H9 (cell line): ENCODE measurements at regions not wholly inside any gene's neighbourhood (a gene's known extent, or its start where the extent isn't known, plus 50 kb on each side); places are given as distances from the start of the nearest gene placed in this dataset.

Experiments
- DNase-seq: peaks from one replicate; pipeline ENCODE4 v3.0.0-alpha.2; 2017
- H2AFZ ChIP-seq: one replicate; pipeline ENCODE4 v1.6.1; 2013; ENCODE audit warnings: mild to moderate bottlenecking, low read length, control low read depth, moderate library complexity
- H2AK5ac ChIP-seq: 2 replicates; pipeline ENCODE4 v1.6.1; 2013; ENCODE audit warnings: low read length, control low read depth, mixed read lengths; ENCODE audit not compliant: insufficient read length
- H2BK120ac ChIP-seq: one replicate; pipeline ENCODE4 v1.6.1; 2013; ENCODE audit warnings: low read depth, mild to moderate bottlenecking, low read length, control low read depth, inconsistent platforms; ENCODE audit not compliant: poor library complexity, severe bottlenecking
- H2BK12ac ChIP-seq: 2 replicates; pipeline ENCODE4 v1.6.1; 2013; ENCODE audit warnings: low read length, control low read depth, mixed read lengths, low read depth; ENCODE audit not compliant: insufficient read length
- H2BK15ac ChIP-seq: 2 replicates; pipeline ENCODE4 v1.6.1; 2013; ENCODE audit warnings: low read depth, low read length, control low read depth
- H2BK20ac ChIP-seq: one replicate; pipeline ENCODE4 v1.6.1; 2013; ENCODE audit warnings: low read depth, mild to moderate bottlenecking, low read length, control low read depth, inconsistent platforms; ENCODE audit not compliant: poor library complexity, severe bottlenecking
- H2BK5ac ChIP-seq: 2 replicates; pipeline ENCODE4 v1.6.1; 2013; ENCODE audit warnings: low read length, control low read depth, mixed read lengths; ENCODE audit not compliant: insufficient read length
- H3K14ac ChIP-seq: 2 replicates; pipeline ENCODE4 v1.6.1; 2013; ENCODE audit warnings: low read length, control low read depth; ENCODE audit not compliant: insufficient read depth
- H3K18ac ChIP-seq: 2 replicates; pipeline ENCODE4 v1.6.1; 2013; ENCODE audit warnings: low read depth, mild to moderate bottlenecking, mixed read lengths, low read length, control low read depth; ENCODE audit not compliant: insufficient read length
- H3K23ac ChIP-seq: 2 replicates; pipeline ENCODE4 v1.6.1; 2013; ENCODE audit warnings: low read length, control low read depth, mixed read lengths, low read depth; ENCODE audit not compliant: insufficient read length
- H3K23me2 ChIP-seq: 2 replicates; pipeline ENCODE4 v1.6.1; 2013; ENCODE audit warnings: low read depth, mild to moderate bottlenecking, mixed read lengths, low read length, control low read depth; ENCODE audit not compliant: insufficient read length, poor library complexity, severe bottlenecking
- H3K27ac ChIP-seq: 2 replicates; pipeline ENCODE4 v1.5.1; 2013; ENCODE audit warnings: low read length, control low read depth, mixed read lengths, low read depth; ENCODE audit not compliant: insufficient read length
- H3K27me3 ChIP-seq: 2 replicates; pipeline ENCODE4 v1.6.1; 2013; ENCODE audit warnings: low read length, control low read depth, inconsistent platforms; ENCODE audit not compliant: insufficient read depth
- H3K4ac ChIP-seq: 2 replicates; pipeline ENCODE4 v1.6.1; 2013; ENCODE audit warnings: low read depth, mild to moderate bottlenecking, control low read depth, inconsistent platforms, low read length, moderate library complexity
- H3K4me1 ChIP-seq: 2 replicates; pipeline ENCODE4 v1.6.1; 2013; ENCODE audit warnings: low read length, control low read depth, inconsistent platforms; ENCODE audit not compliant: insufficient read depth
- H3K4me2 ChIP-seq: 2 replicates; pipeline ENCODE4 v1.6.1; 2013; ENCODE audit warnings: low read length, control low read depth, mixed read lengths; ENCODE audit not compliant: insufficient read length, insufficient read depth
- H3K56ac ChIP-seq: 2 replicates; pipeline ENCODE4 v1.6.1; 2013; ENCODE audit warnings: low read depth, mild to moderate bottlenecking, mixed read lengths, low read length, control low read depth; ENCODE audit not compliant: insufficient read length
- H3K79me1 ChIP-seq: 2 replicates; pipeline ENCODE4 v1.6.1; 2013; ENCODE audit warnings: low read depth, mild to moderate bottlenecking, moderate library complexity, low read length, control low read depth, inconsistent platforms; ENCODE audit not compliant: insufficient read depth, poor library complexity, severe bottlenecking
- H3K79me2 ChIP-seq: 2 replicates; pipeline ENCODE4 v1.6.1; 2013; ENCODE audit warnings: low read length, control low read depth, inconsistent platforms; ENCODE audit not compliant: insufficient read depth
- H3K9ac ChIP-seq: 2 replicates; pipeline ENCODE4 v1.6.1; 2013; ENCODE audit warnings: low read length, control low read depth, mixed read lengths; ENCODE audit not compliant: insufficient read length; ENCODE audit errors: extremely low read depth
- H3K9me3 ChIP-seq: one replicate; pipeline ENCODE4 v1.6.1; 2013; ENCODE audit warnings: low read depth, low read length, inconsistent platforms; ENCODE audit not compliant: control insufficient read depth
- H3T11ph ChIP-seq: one replicate; pipeline ENCODE4 v1.6.1; 2013; ENCODE audit warnings: mild to moderate bottlenecking, low read length, control low read depth, inconsistent platforms
- H4K20me1 ChIP-seq: one replicate; pipeline ENCODE4 v1.6.1; 2013; ENCODE audit not compliant: control insufficient read depth, insufficient read length, insufficient read depth
- H4K5ac ChIP-seq: 2 replicates; pipeline ENCODE4 v1.6.1; 2013; ENCODE audit warnings: low read depth, mild to moderate bottlenecking, mixed read lengths, low read length, control low read depth; ENCODE audit not compliant: insufficient read length
- H4K8ac ChIP-seq: replicated peaks from 2 replicates; pipeline ENCODE4 v1.6.1; 2013; ENCODE audit warnings: low read length, control low read depth, mixed read lengths, low read depth; ENCODE audit not compliant: insufficient read length
- H4K91ac ChIP-seq: 2 replicates; pipeline ENCODE4 v1.6.1; 2013; ENCODE audit warnings: low read depth, mild to moderate bottlenecking, moderate library complexity, mixed read lengths, low read length, control low read depth; ENCODE audit not compliant: insufficient read length
- H3K27ac Mint-ChIP-seq, 3 experiments: 2 replicates in 2 of 3; 3 replicates in 1 of 3; pipeline ENCODE4 v1.8.0; 2020 to 2021; ENCODE audit warnings: mixed read lengths in 3 of 3, mild to moderate bottlenecking in 1 of 3, moderate library complexity in 1 of 3
- H3K27me3 Mint-ChIP-seq: 2 replicates; pipeline ENCODE4 v1.8.0; 2021; ENCODE audit warnings: low read depth, mild to moderate bottlenecking, moderate library complexity, mixed read lengths
- H3K36me3 Mint-ChIP-seq, 3 experiments: 2 replicates in 2 of 3; 3 replicates in 1 of 3; pipeline ENCODE4 v1.8.0; 2020 to 2021; ENCODE audit warnings: low read depth in 3 of 3, mixed read lengths in 3 of 3; ENCODE audit not compliant: insufficient read depth in 1 of 3
- H3K4me1 Mint-ChIP-seq, 2 experiments: 2 replicates each; pipeline ENCODE4 v1.8.0; 2020; ENCODE audit warnings: mixed read lengths in 2 of 2
- H3K4me3 Mint-ChIP-seq, 2 experiments: 2 replicates in 1 of 2; 3 replicates in 1 of 2; pipeline ENCODE4 v1.8.0; 2020 to 2021; ENCODE audit warnings: mild to moderate bottlenecking in 2 of 2, mixed read lengths in 2 of 2, moderate library complexity in 1 of 2
- H3K9me3 Mint-ChIP-seq, 2 experiments: 2 replicates in 1 of 2; 3 replicates in 1 of 2; pipeline ENCODE4 v1.8.0; 2020; ENCODE audit warnings: mild to moderate bottlenecking in 2 of 2, mixed read lengths in 2 of 2, moderate library complexity in 1 of 2
- WGBS: extraction: QIAGEN DNeasy Blood & Tissue Kit; methylation state at CpG from one replicate; pipeline ENCODE4 v1.1.7; 2013; ENCODE audit warnings: missing lambda C conversion rate, low lambda C conversion rate, mixed read lengths; ENCODE audit not compliant: insufficient read length; ENCODE audit errors: extremely low coverage; 5-methylcytosine and 5-hydroxymethylcytosine counted together
- TF ChIP-seq, protein P1 (sequence below): fragments of 200-600 bp; sonication (generic); conservative IDR thresholded peaks from 3 replicates; pipeline ENCODE4 v1.8.0; 2021; ENCODE audit warnings: antibody characterized with exemption, mild to moderate bottlenecking

DNA sequence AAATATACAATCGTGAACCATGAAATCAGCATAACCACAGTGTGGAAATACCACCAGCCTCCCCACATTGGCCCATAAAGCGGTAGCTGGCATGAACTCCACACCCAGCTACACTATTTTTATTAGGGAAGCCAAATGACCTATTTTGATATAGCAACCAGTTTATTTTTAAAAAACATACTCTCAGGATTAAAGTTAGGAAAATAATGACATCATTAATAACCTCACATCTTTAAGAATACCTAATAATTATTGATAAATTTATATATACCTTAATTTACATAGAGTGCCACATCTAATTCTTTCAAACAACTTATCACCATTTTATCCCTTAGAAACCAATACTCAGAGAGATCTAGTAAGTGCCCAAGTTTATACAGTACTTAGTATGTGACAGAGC lies 692.0 kb upstream of the PKDCC start:
- H2BK12ac ChIP-seq, result no peak overlapping the region
- no peak overlapping the region for H4K5ac ChIP-seq
- H3T11ph ChIP-seq, result no peak overlapping the region
- H2AK5ac ChIP-seq, result no peak overlapping the region
- no peak overlapping the region for H3K23ac ChIP-seq
- no peaks in the 10 kb centered on the region for H3K23me2 ChIP-seq
- no peak overlapping the region for H4K91ac ChIP-seq
- H2BK20ac ChIP-seq, result no peak overlapping the region
- H3K4me1 ChIP-seq, result no peaks in the 10 kb centered on the region
- no peaks in the 10 kb centered on the region for H3K79me2 ChIP-seq
- Mint-ChIP-seq H3K27ac (no peak overlapping the region), H3K9me3 (peaks cover 0 to 4% of the 10 kb centered on the region in 2 experiments; a peak in 3 of 5 replicates), H3K4me1 (no peaks in the 10 kb centered on the region), H3K27me3 (peaks cover 2% of the 10 kb centered on the region), H3K36me3 (peaks cover 0 to 2% (median 0%) of the 10 kb centered on the region in 3 experiments; a peak in 2 of 7 replicates), H3K4me3 (no peak overlapping the region)
- no peak overlapping the region for H3K9ac ChIP-seq
- no peak overlapping the region for H4K8ac ChIP-seq
- no peak overlapping the region for H2AFZ ChIP-seq
- H3K18ac ChIP-seq, result no peak overlapping the region
- H4K20me1 ChIP-seq, result no peaks in the 10 kb centered on the region
- no peaks in the 10 kb centered on the region for H3K9me3 ChIP-seq
- no peak overlapping the region for H3K4me2 ChIP-seq
- WGBS, result no CpG with 5 or more reads among the region's 2 CpGs
- no peak overlapping the region for H3K56ac ChIP-seq
- H2BK120ac ChIP-seq, result no peak overlapping the region
- TF ChIP-seq, protein P1, sequence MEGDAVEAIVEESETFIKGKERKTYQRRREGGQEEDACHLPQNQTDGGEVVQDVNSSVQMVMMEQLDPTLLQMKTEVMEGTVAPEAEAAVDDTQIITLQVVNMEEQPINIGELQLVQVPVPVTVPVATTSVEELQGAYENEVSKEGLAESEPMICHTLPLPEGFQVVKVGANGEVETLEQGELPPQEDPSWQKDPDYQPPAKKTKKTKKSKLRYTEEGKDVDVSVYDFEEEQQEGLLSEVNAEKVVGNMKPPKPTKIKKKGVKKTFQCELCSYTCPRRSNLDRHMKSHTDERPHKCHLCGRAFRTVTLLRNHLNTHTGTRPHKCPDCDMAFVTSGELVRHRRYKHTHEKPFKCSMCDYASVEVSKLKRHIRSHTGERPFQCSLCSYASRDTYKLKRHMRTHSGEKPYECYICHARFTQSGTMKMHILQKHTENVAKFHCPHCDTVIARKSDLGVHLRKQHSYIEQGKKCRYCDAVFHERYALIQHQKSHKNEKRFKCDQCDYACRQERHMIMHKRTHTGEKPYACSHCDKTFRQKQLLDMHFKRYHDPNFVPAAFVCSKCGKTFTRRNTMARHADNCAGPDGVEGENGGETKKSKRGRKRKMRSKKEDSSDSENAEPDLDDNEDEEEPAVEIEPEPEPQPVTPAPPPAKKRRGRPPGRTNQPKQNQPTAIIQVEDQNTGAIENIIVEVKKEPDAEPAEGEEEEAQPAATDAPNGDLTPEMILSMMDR, result no peak
- H2BK15ac ChIP-seq, result no peak overlapping the region
- no peak overlapping the region for H2BK5ac ChIP-seq
- H3K79me1 ChIP-seq, result no peaks in the 10 kb centered on the region
- no peak overlapping the region for H3K4ac ChIP-seq
- DNase-seq, result no peak
- no peaks in the 10 kb centered on the region for H3K27me3 ChIP-seq
- H3K27ac ChIP-seq, result no peak overlapping the region
- no peak overlapping the region for H3K14ac ChIP-seq
